ENCODE measurements at regions not wholly inside any gene's neighbourhood (a gene's known extent, or its start where the extent isn't known, plus 50 kb on each side); places are given as distances from the start of the nearest gene placed in this dataset.
"Not testable (repeated sequence)": the region's sequence is repeated elsewhere in the genome, so short reads cannot be mapped to it uniquely, and the experiment has no call there.

DNA sequence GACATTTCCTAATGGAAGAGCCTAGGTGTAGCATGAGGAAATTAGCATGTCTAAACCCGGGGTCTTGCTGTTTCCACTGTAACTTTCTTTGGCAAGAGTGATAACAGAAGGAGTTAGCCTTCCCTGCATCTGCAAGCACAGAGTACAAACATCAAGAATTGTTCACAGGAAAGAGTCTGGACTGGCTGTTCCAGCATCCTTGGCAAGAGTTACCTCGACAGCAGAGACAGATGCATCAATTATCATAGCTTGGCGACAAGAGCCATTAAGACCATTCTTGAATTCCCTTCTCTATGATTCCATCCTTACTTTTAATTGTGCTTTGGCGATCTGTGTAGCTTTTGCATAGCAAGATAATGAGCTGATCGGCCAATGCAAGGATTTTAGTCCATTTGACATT, 82.8 kb upstream of the RALGPS2 start:
- peak; percentile 30 for DNase-seq (ENCODE audit: low spot score)

DNA sequence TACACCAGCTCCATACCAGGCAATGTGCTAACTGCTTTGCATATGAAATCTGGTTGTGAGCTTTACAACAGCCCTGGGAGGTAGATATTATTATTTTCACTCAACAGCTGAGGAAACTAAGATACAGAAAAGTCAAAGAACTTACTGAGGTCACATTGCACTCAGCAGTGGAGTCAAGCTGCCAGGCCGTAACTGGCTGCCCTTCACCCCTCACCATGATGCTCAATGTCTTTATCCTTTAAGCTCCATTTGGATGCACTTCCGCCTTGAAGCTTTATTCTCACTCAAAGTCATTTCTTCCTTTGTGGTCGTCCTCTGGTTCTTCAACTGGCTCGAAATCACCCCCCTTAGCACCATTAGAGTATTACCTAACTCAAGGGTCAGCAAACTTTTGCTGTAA, 81.7 kb upstream of the RALGPS2 start:
- no peak for DNase-seq (ENCODE audit: low spot score)

DNA sequence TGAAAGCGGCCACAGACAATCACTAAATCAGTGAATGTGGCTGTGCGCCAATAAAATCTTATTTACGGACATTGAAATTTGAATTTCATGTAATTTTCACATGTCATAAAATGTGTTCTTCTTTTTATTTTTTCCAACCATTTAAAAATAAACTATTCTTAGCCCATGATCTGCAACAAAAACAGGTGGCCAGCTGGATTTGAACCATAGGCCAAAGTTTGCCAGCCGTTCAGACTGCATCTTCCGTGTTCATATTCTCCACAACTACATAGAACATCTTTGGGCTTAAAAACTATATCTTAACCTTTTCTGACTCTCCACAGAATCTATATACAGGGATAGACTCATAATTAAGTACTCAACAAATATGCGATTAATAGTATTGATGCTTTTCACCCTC, 81.2 kb upstream of the RALGPS2 start:
- DNase-seq (ENCODE audit: low spot score), result no peak

DNA sequence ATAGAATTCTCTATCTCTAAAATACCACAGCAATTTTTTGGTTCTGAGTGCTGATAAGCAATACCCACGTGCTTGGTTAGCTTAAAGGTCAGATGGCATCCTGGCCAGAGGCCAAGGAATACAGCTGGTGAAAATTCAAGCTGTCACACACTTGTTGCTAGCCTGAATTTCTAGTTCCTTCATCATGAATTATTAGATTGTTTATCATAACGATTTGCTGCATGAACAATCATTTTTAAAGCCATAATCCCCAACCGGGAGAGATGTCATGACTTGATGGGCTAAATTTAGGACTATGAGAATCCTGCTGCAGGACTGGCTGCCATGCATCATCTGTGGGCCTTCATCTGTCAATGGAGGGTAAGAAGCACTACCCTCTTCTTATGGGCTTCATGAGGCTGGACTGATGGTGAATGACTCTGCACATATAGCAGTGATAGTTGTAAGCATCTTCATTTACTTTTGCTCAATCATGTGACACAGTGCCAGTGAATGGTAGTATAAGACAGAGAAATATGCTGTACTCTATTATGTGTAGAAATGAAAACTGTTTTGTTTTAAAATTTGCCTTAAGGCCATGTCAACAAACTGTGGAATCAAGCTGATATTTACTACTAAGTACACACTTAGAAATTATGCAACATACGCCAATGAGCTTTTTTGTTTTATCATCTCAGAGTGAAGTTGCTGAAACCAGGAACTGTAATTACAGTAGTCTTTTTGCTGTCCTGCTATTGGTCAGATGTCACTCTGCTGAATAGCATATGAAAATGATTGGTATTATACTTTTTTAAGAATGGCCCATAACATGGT, 80.5 kb upstream of the RALGPS2 start:
- no peak for DNase-seq (ENCODE audit: low spot score)

DNA sequence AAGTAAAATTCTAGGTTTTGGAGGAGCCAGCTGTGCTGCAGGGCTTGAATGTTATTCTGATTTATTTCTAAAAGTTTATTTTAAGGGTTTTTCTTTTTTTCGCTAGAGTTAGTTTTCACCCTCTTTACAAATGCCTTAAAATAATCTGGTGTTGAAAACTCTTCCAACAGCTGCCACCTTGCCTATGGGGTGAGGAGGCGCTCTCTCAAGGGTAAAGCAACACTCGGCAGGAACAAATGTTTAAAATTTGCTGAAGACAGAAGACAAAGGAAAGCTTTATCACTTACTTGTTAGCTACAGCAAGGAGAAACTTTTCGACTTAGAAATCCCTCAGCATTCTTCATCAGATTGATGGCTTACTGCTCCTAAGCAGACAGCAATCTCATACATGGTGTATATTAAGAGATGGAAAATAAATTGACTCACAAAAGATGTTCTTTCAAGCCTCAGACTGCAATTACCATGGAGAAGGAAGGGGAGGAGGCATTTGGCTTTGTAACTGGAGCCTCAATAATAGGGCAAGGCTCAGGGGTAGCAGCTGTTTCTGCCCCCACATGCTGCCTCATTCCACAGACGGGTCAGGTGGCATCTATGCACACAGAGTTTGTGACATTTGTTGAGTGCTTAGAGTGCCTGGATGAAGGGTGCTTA, 79.8 kb upstream of the RALGPS2 start:
- DNase-seq (ENCODE audit: low spot score), result peak; percentile 42

DNA sequence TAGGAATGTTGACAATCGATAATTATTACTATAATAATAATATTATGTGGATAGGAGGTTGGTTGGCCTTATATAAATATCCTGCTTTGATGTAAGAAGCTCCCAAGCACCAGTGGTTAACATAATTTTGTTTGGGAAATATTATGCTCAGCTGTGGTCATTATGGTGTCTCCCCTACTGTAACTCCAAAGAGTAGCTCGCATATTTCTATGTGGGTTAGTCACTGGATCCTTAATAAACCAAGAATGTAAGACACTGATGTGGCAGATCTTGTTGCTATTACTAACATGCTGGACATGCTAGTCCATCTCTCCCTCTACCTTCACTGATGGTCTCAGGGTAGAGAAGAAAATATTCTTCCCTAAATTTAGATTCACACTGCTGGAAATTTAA, 79.2 kb upstream of the RALGPS2 start:
- DNase-seq (ENCODE audit: low spot score), result no peak

DNA sequence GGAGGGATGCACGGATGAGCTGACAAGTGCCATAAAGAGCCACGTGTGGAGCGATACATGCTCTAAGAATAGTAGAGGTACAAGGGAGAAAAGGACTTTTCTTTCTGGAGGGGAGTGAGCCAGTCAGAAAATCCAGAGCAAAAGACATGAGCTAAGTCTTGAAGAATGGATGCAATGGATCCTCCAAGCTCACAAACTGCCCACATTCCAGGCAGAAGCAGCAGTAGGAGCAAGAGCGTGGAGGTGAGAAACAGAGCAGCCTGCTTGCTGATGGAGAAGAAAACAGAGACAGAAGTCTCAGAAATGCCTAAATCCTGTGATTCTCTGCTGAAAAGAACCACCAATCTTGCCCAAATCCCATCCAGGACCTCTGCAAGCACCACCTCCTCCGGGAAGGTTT, 78.2 kb upstream of the RALGPS2 start:
- no peak for DNase-seq (ENCODE audit: low spot score)

DNA sequence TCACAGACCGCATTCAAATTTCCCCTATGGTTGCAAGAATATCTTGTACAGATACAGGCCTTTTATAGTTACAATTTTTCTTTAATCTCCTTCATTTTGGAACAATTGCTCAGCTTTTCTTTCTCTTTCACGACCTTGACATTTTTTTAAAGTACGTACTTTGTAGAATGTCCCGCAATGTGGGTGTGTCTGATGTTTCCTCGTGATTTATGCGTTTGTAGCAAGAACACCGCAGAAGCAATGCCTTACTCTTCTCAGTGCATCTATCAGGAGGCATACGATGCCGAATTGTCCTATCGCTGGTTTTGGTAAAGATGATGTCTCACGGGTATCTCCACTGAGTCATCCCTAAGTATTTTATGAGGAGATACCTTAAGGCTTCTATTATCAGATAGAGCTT, 76.9 kb upstream of the RALGPS2 start:
- DNase-seq (ENCODE audit: low spot score), result no peak

DNA sequence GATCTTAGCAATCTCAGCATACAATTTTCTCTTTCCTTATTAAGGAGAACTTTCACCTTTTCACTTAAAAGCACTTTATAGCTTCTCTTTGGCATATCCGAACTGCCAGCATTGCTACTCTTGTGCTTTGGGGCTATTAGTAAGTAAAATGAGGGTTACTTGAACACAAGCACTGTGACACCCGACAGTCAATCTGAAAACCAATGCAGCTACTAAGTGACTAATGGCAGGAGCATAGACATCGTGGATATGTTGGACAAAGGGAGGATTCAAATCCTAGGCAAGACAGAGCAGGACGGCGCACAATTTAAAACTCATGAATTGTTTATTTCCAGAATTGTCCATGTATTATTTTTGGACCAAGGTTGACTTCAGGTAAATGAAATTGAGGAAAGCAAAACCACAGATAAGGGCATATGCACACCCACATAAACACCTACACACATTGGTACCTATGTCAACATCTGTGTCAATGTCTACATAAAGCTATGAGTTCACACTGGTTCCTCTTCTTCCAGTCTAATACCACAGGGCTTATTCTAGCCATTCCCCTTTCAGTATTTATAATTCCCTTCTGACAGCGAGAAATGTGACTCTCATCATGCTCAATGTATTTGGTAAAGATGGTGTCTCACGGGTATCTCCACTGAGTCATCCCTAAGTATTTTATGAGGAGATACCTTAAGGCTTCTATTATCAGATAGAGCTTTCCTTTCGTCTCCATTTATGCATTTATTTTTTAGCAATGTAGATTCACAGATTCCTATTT, 75.3 kb upstream of the RALGPS2 start:
- no peak for DNase-seq (ENCODE audit: low spot score)

DNA sequence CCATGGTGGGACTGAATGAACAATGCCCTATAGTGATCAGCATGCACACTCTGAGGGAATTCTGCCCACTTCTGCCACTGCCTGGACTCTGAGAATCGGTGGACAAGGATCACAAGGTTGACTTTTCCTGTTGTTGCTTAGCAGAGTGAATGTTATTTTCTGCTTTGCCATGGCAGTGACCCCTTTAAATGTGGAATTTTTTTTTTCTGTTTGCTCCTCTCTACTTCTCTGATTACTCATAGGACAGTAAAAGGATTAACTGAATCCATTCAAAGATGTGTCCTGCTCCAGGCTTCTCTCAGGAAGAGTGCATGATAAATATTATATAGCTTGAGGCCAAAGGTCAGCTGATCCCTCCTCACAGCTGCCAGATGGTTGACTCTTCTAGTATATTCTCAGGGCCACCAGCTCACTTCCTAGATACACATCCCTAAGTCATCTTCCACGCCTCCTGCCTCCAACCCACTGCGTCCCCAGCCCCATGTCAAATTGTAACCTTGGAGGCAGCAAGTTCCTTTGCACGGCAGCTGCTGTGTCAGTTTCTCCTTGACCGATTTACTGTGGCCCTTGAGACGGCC, 74.0 kb upstream of the RALGPS2 start:
- DNase-seq (ENCODE audit: low spot score), result no peak

DNA sequence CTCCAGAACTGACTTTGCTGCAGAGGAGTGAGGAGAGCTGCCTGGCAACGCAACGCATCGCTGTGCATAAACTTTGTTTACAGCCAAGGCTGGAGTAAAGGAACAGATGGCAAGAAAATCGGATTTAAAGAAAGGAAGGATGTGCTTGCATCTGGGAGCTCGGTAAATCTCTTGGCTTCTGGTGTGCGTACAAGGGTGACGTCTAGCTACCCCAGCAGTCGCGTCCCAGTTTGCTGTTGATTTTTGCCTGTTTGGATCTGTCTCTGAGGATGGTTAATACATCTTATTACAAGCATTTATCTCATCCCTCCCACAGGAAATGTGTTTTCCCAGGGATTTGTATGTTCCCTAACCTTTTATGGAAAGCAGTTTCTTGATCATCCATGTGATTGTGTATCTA, 73.3 kb upstream of the RALGPS2 start:
- peak; percentile 70 for DNase-seq (ENCODE audit: low spot score)

DNA sequence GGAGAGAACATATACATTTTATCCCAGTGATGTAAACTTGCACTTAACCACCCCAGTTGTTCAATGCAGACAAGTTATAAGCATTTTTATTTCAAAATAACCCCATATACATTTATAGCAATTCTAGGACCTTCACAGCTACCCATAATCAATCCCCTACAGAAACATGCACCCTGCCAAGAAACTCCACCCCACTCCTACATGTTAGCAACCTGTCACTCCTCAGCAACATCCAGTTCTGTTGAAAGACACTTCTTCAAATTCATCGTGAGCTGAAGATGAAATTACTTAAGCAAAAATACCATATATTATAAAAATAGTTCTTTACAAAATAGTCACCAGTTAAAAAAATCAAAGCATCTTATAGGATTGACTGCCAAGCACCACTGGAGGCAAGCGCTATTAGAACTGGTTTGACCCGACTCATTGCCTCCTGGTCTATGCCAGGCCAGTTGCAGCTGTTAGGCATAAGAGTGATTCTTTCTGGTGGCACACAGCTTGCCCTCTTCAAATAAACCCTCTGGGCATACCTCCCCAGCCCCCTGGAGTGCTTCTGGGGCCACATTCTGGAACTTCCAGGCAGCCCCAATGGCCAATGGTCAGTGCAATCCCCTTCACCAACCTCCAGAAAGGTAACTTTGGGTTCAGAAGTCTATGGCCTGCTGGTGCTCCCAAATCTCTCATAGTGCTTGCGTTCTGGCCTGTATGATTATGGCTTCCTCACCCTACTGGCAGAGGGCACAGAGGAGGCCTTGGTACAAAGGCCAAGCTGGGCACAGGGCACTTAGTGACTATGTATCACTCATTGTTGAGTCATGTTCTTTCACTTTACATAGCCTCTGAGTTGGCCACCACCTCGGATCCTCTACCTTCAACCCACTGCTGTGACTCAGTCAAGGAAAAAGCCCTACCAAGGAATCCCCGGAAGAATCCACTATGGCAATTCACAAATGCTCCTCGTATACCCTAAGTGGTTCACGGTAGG, 72.2 kb upstream of the RALGPS2 start:
- no peak for DNase-seq (ENCODE audit: low spot score)

DNA sequence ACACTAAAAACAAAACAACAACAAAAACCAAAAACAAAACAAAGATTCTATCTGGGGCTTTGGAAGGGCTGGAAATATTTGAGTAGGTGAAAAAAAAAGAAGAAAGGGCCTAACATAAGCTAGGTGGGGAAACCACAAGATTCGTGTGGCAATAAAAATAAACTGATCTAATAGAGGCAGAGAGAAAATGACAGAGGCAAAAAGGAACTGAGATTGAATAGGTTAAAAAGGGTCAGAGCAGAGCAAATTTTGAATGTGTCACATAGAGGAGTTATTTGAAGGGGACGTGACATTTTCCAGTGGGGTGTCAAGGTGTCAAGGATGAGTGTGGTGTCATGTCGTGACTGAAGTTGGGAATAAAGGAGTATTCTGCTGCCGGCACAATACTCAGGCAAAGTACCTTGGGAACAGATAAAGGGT, 65.2 kb upstream of the RALGPS2 start:
- DNase-seq (ENCODE audit: low spot score), result no peak

DNA sequence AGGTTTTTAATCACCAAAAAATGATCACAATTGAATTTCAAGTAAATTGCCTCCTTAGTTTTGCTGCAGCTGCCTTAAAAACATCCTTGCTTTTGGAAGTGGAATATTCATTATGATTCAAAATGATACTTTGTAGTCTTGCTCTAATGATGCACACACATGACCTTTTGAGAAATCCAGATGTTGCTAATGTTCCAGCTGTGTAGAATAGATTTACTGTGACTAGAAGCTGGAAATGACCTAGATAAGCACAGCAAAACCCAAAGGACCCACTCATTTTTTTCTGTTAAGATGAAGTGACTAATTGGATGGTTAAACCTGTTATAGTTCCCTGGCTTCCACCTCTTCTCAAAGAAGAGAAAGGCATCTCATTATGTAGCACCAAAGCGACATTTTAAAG, 64.6 kb upstream of the RALGPS2 start:
- DNase-seq (ENCODE audit: low spot score), result no peak

DNA sequence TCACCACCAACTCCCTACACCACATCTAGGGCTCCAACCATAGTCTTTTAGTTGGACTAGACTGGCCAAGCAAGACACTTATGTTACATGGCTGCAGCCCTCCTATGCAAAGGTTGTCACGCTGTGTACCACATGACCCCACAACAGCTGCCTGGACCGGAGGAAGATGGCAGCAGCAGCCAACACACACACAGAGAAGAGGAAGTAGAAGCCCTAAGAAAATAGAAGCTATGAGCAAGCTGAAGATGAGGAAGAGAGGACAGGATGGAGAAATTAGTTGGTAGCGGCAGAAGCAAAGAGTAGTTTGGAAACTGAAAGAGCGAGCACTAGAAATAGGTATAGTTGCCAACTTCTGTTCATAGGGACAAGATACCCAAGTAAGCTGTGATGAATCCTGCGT, 60.8 kb upstream of the RALGPS2 start:
- DNase-seq (ENCODE audit: low spot score), result peak; percentile 28

DNA sequence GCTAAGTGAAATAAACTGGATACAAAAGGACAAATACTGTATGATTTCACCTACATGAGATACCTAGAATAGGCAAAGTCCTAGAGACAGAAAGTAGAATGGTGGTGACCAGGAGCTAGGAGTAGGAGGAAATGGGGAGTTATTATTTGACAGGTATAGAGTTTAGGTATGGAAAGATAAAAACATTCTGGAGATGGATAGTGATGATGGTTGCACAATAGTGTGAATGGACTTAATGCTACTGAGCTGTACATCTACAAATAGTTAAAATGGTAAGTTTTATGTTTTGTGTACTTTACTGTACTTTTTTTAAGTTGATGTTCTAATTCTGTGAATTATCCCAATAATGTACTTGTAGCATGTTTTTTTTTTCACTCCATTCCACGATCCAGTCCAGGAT, 59.5 kb upstream of the RALGPS2 start:
- no peak for DNase-seq (ENCODE audit: low spot score)

DNA sequence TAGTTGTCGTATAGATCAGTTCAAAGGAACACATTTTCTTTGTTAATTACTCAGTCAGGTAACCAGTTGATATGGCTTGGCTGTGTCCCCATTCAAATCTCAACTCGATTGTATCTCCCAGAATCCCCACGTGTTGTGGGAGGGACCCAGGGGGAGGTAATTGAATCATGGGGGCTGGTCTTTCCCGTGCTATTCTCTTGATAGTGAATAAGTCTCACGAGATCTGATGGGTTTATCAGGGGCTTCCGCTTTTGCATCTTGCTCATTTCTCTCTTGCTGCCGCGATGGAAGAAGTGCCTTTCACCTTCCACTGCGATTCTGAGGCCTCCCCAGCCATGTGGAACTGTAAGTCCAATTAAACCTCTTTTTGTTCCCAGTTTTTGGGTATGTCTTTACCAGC, 58.2 kb upstream of the RALGPS2 start:
- DNase-seq (ENCODE audit: low spot score), result not testable (repeated sequence)

DNA sequence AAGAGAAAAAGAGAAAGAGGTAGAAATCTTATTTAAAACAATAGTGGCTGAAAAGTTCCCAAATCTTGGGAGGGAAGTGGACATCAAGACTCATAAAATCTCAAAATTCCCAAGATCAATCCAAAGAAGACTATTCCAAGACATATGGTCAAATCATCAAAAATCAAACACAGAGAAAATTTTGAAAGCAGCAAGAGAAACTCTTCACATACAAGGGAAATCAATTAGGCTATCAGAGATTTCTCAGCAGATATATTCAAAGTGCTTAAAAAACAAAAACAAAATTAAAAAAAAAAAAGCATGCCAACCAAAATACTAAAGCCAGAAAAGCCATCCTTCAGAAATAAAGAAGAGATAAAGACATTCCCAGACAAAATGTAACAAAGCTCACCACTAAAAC, 52.6 kb upstream of the RALGPS2 start:
- no peak for DNase-seq (ENCODE audit: low spot score)

DNA sequence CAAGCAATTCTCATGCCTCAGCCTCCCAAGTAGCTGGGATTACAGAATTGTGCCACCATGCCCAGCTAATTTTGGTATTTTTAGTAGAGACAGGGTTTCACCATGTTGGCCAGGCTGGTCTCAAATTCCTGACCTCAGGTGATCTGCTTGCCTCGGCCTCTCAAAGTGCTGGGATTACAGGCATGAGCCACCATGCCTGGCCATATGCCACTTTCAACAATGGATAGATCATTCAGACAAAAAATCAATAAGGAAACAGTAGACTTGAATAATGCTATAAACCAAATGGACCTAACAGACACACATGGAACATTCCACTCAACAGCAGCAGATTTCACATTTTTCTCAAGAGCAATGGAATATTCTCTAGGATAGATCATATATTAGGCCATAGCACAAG, 50.5 kb upstream of the RALGPS2 start:
- DNase-seq (ENCODE audit: low spot score), result not testable (repeated sequence)
